Panc1 (cell line): ENCODE measurements at regions not wholly inside any gene's neighbourhood (a gene's known extent, or its start where the extent isn't known, plus 50 kb on each side); places are given as distances from the start of the nearest gene placed in this dataset.

Source experiments
- ATAC-seq: fragments of 200-7000 bp; cut with Tn5 transposase; 2 replicates; pipeline ENCODE4 v1.9.1; 2020; ENCODE audit warnings: mild to moderate bottlenecking, moderate library complexity
- BruUV-seq: library from RNA; stranded (reverse); fragments of 400-500 nt; replicated peaks from 2 replicates; lab custom pipeline; 2021; lab: Mats Ljungman, UMichigan
- CTCF ChIA-PET: fragments of 300-600 bp; sonication (Branson Sonifier 250); formaldehyde crosslinking; loops from one replicate; lab custom pipeline; 2022; ENCODE audit warnings: antibody characterized with exemption; lab: Charles Lee
- POLR2A ChIA-PET: fragments of 300-600 bp; sonication (Branson Sonifier 250); formaldehyde crosslinking; loops from one replicate; lab custom pipeline; 2022; ENCODE audit warnings: antibody characterized with exemption; lab: Charles Lee
- DNase-seq: peaks from one replicate; pipeline ENCODE4 v3.0.0-alpha.2; 2010; ENCODE audit warnings: low read depth, low spot score
- H3K27ac ChIP-seq: 2 replicates; pipeline ENCODE4 v1.5.1; 2011; ENCODE audit warnings: mild to moderate bottlenecking, low read length, inconsistent platforms
- H3K27me3 ChIP-seq: fragments of 200-500 bp; sonication (Bioruptor generic); 2 replicates; pipeline ENCODE4 v1.6.0; 2014; ENCODE audit warnings: low read length, inconsistent platforms; ENCODE audit not compliant: control insufficient read depth, insufficient read depth
- H3K36me3 ChIP-seq: fragments of 200-500 bp; sonication (Bioruptor generic); 2 replicates; pipeline ENCODE4 v1.5.1; 2014; ENCODE audit warnings: inconsistent platforms, mild to moderate bottlenecking, low read length, moderate library complexity; ENCODE audit not compliant: control insufficient read depth, insufficient read depth
- H3K4me1 ChIP-seq: 2 replicates; pipeline ENCODE4 v1.5.1; 2011; ENCODE audit warnings: inconsistent platforms, mild to moderate bottlenecking, low read length, moderate library complexity; ENCODE audit not compliant: control insufficient read depth, insufficient read depth
- H3K4me3 ChIP-seq, 2 experiments: 2 replicates each; pipeline ENCODE4 v1.5.1; 2011 to 2012; ENCODE audit warnings: low read depth in 2 of 2, low read length in 2 of 2, mild to moderate bottlenecking in 2 of 2, inconsistent platforms in 1 of 2, moderate library complexity in 1 of 2
- H3K9me3 ChIP-seq: fragments of 200-500 bp; sonication (Bioruptor generic); 2 replicates; pipeline ENCODE4 v1.5.1; 2014; ENCODE audit warnings: low read depth, mild to moderate bottlenecking, inconsistent platforms, low read length, moderate library complexity; ENCODE audit not compliant: control insufficient read depth, insufficient read depth
- POLR2AphosphoS5 ChIP-seq: IDR thresholded peaks from 2 replicates; pipeline ENCODE4 v1.6.1; 2012; ENCODE audit warnings: mild to moderate bottlenecking, low read depth, low read length, moderate library complexity
- SIN3A ChIP-seq: IDR thresholded peaks from 2 replicates; pipeline ENCODE4 v1.6.1; 2012; ENCODE audit warnings: low read depth, mild to moderate bottlenecking, low read length, moderate library complexity, borderline replicate concordance; ENCODE audit not compliant: insufficient read depth
- TCF7L2 ChIP-seq: IDR thresholded peaks from 2 replicates; pipeline ENCODE4 v1.6.1; 2011; ENCODE audit warnings: mild to moderate bottlenecking, low read depth, low read length, inconsistent platforms
- in situ Hi-C: cut with HindIII; loops from 2 replicates; pipeline ENCODE4 v1.10.0; 2016; ENCODE audit warnings: low sequenced_read_pairs, low pct_unique_long_range_greater_than_20kb
- intact Hi-C: fragments of 100-400 bp; cut with micrococcal nuclease; formaldehyde crosslinking; loops from one replicate; pipeline ENCODE4 v1.10.0; 2022; ENCODE audit not compliant: unreplicated experiment
- TF ChIP-seq, protein P1 (sequence below), 2 experiments: IDR thresholded peaks; 2 replicates each; pipeline ENCODE4 v1.6.1; 2011 to 2012; ENCODE audit warnings: low read depth in 2 of 2, control low read depth in 1 of 2, low read length in 1 of 2, mild to moderate bottlenecking in 1 of 2, moderate library complexity in 1 of 2; ENCODE audit not compliant: insufficient read depth in 1 of 2
- TF ChIP-seq, protein P2 (sequence below): fragments of 450-650 bp; IDR thresholded peaks from 2 replicates; pipeline ENCODE4 v1.5.1; 2017; ENCODE audit warnings: mild to moderate bottlenecking

DNA sequence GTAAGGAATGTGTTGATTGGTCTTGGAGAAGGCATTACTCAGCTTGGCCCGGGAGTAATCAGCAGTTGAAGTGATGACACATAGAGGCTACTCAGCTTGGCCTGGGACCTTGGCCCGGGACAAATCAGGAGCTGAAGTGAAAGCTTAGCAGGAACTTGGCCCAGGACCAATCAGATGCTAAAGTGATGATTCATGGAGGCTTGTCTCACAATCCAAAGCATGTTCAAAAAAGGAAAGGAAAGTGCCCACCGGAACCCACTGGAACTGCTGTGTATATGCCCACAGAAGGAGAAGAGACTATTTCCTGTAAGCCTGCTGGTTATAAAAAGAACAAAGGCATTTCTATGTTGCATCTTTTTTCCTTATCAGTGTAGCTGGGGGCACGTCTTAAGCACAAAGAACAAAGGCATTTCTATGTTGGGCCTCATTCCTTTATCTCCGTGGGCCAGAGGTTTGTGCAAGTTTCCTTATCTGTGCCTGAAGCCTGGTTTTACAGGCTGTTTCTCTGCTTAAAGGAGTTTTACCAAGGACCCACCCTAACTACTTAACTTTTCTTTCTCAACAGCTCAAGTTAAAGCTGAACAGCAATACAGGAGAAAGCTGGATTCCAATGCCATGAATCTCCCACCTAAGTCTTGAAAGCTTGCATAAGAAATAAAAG, 1176.7 kb downstream of the NLGN4X start:
- Histone ChIP-seq H3K4me3 (no peak overlapping the region), H3K36me3 (no peaks in the 10 kb centered on the region), H3K27ac (no peak overlapping the region), H3K9me3 (no peaks in the 10 kb centered on the region), H3K27me3 (no peaks in the 10 kb centered on the region), H3K4me1 (no peaks in the 10 kb centered on the region)
- ChIA-PET POLR2A (no interaction called here), CTCF (no interaction called here)
- intact Hi-C loops, result no loop called here
- ATAC-seq, result no peak
- in situ Hi-C loops, result no loop called here
- no TSS peak for BruUV-seq
- no peak for DNase-seq
- TF ChIP-seq SIN3A (no peak), TCF7L2 (no peak), POLR2AphosphoS5 (no peak)
- TF ChIP-seq, protein P1, sequence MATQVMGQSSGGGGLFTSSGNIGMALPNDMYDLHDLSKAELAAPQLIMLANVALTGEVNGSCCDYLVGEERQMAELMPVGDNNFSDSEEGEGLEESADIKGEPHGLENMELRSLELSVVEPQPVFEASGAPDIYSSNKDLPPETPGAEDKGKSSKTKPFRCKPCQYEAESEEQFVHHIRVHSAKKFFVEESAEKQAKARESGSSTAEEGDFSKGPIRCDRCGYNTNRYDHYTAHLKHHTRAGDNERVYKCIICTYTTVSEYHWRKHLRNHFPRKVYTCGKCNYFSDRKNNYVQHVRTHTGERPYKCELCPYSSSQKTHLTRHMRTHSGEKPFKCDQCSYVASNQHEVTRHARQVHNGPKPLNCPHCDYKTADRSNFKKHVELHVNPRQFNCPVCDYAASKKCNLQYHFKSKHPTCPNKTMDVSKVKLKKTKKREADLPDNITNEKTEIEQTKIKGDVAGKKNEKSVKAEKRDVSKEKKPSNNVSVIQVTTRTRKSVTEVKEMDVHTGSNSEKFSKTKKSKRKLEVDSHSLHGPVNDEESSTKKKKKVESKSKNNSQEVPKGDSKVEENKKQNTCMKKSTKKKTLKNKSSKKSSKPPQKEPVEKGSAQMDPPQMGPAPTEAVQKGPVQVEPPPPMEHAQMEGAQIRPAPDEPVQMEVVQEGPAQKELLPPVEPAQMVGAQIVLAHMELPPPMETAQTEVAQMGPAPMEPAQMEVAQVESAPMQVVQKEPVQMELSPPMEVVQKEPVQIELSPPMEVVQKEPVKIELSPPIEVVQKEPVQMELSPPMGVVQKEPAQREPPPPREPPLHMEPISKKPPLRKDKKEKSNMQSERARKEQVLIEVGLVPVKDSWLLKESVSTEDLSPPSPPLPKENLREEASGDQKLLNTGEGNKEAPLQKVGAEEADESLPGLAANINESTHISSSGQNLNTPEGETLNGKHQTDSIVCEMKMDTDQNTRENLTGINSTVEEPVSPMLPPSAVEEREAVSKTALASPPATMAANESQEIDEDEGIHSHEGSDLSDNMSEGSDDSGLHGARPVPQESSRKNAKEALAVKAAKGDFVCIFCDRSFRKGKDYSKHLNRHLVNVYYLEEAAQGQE (IDR thresholded peaks at IDR 0.05; ENCODE audit: insufficient read depth in 1 of 2, low read depth in 2 of 2, low read length in 1 of 2), result no peak
- TF ChIP-seq, protein P2, sequence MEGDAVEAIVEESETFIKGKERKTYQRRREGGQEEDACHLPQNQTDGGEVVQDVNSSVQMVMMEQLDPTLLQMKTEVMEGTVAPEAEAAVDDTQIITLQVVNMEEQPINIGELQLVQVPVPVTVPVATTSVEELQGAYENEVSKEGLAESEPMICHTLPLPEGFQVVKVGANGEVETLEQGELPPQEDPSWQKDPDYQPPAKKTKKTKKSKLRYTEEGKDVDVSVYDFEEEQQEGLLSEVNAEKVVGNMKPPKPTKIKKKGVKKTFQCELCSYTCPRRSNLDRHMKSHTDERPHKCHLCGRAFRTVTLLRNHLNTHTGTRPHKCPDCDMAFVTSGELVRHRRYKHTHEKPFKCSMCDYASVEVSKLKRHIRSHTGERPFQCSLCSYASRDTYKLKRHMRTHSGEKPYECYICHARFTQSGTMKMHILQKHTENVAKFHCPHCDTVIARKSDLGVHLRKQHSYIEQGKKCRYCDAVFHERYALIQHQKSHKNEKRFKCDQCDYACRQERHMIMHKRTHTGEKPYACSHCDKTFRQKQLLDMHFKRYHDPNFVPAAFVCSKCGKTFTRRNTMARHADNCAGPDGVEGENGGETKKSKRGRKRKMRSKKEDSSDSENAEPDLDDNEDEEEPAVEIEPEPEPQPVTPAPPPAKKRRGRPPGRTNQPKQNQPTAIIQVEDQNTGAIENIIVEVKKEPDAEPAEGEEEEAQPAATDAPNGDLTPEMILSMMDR, result no peak

- intact Hi-C loops (no loop called here), in situ Hi-C loops (no loop called here)
- TF ChIP-seq, protein P1 (IDR thresholded peaks at IDR 0.05; ENCODE audit: insufficient read depth in 1 of 2, low read depth in 2 of 2, low read length in 1 of 2), result no peak
- TF ChIP-seq, protein P2, result no peak
- TF ChIP-seq SIN3A, result no peak
- no peak for TF ChIP-seq TCF7L2
- TF ChIP-seq POLR2AphosphoS5, result no peak
- no TSS peak for BruUV-seq
- Histone ChIP-seq H3K27ac (no peak overlapping the region), H3K4me3 (no peak overlapping the region), H3K36me3 (no peaks in the 10 kb centered on the region), H3K27me3 (no peaks in the 10 kb centered on the region), H3K4me1 (no peaks in the 10 kb centered on the region), H3K9me3 (no peaks in the 10 kb centered on the region)
- ATAC-seq (no peak), DNase-seq (no peak)
- POLR2A ChIA-PET, result no interaction called here
- CTCF ChIA-PET, result no interaction called here
These were observed 1186.1 kb downstream of the NLGN4X start for GRCh38 chrX:5042563-5042962.
